ENCODE measurements at regions not wholly inside any gene's neighbourhood (a gene's known extent, or its start where the extent isn't known, plus 50 kb on each side); places are given as distances from the start of the nearest gene placed in this dataset.

GRCh38 chr14:51593397-51593796, 58.3 kb upstream of the FRMD6 start:
- no peak for TF ChIP-seq GATA2 (IDR thresholded peaks at IDR 0.05; ENCODE audit: low read depth, low read length)
- no peak for TF ChIP-seq GATA3 (IDR thresholded peaks at IDR 0.05; ENCODE audit: low read depth, low read length)

Data from SH-SY5Y (cell line).